CD14-positive monocyte (primary cell): ENCODE measurements at regions not wholly inside any gene's neighbourhood (a gene's known extent, or its start where the extent isn't known, plus 50 kb on each side); places are given as distances from the start of the nearest gene placed in this dataset.

Source experiments
- DNase-seq, 3 donors: peaks; one replicate each; pipeline ENCODE4 v3.0.0-alpha.2; 2011 to 2022
- H2AFZ ChIP-seq: 2 replicates; pipeline ENCODE4 v1.6.0; 2012; ENCODE audit warnings: mild to moderate bottlenecking, low read depth, low read length, inconsistent platforms; ENCODE audit not compliant: insufficient read depth, poor library complexity, severe bottlenecking
- H3K27ac ChIP-seq, 2 donors: 1 replicate in 1 of 2; 2 replicates in 1 of 2; pipeline ENCODE4 v1.5.1; 2012 to 2013; ENCODE audit warnings: low read length in 2 of 2, control low read depth in 1 of 2, inconsistent platforms in 1 of 2, low read depth in 1 of 2, mild to moderate bottlenecking in 1 of 2
- H3K27me3 ChIP-seq, 2 donors: one replicate each; pipeline versions ENCODE4 v1.6.0 to v1.6.1; 2011 to 2013; ENCODE audit warnings: low read length in 2 of 2; ENCODE audit not compliant: control insufficient read depth in 2 of 2, insufficient read depth in 2 of 2
- H3K36me3 ChIP-seq, 2 donors: replicated peaks in 1 of 2; 1 replicate in 1 of 2; 2 replicates in 1 of 2; pipeline versions ENCODE4 v1.5.1 to v1.6.1; 2012 to 2013; ENCODE audit warnings: low read length in 2 of 2, control low read depth in 1 of 2, inconsistent platforms in 1 of 2, mild to moderate bottlenecking in 1 of 2; ENCODE audit not compliant: insufficient read depth in 2 of 2, control insufficient read depth in 1 of 2
- H3K4me1 ChIP-seq, 2 donors: 1 replicate in 1 of 2; 2 replicates in 1 of 2; pipeline versions ENCODE4 v1.5.1 to v1.6.1; 2012 to 2013; ENCODE audit warnings: low read length in 2 of 2, control low read depth in 1 of 2, inconsistent platforms in 1 of 2, mild to moderate bottlenecking in 1 of 2, moderate library complexity in 1 of 2; ENCODE audit not compliant: insufficient read depth in 2 of 2, control insufficient read depth in 1 of 2
- H3K4me2 ChIP-seq: replicated peaks from 2 replicates; pipeline ENCODE3; 2012; ENCODE audit warnings: low read length, moderate library complexity, mild to moderate bottlenecking; ENCODE audit not compliant: poor library complexity, severe bottlenecking; ENCODE audit errors: extremely low read depth
- H3K4me3 ChIP-seq, 3 experiments: fragments of 200-600 bp in 1 of 3; sonication (generic) in 1 of 3; replicated peaks in 1 of 3; 1 replicate in 2 of 3; 2 replicates in 1 of 3; pipeline ENCODE4 v1.5.1; 2011 to 2013; ENCODE audit warnings: low read length in 3 of 3, mild to moderate bottlenecking in 3 of 3, control low read depth in 2 of 3, low read depth in 2 of 3, inconsistent platforms in 1 of 3, moderate library complexity in 1 of 3
- H3K79me2 ChIP-seq: 2 replicates; pipeline ENCODE4 v1.6.0; 2012; ENCODE audit warnings: mild to moderate bottlenecking, control low read depth, inconsistent platforms, low read length, moderate library complexity; ENCODE audit not compliant: insufficient read depth
- H3K9ac ChIP-seq: 2 replicates; pipeline ENCODE4 v1.6.0; 2017; ENCODE audit warnings: low read length, mild to moderate bottlenecking; ENCODE audit not compliant: insufficient read depth, poor library complexity, severe bottlenecking
- H3K9me3 ChIP-seq, 2 donors: replicated peaks in 1 of 2; 1 replicate in 1 of 2; 2 replicates in 1 of 2; pipeline versions ENCODE4 v1.5.1 to v1.6.1; 2012 to 2013; ENCODE audit warnings: low read length in 2 of 2, control low read depth in 1 of 2; ENCODE audit not compliant: control insufficient read depth in 1 of 2, insufficient read depth in 1 of 2
- H4K20me1 ChIP-seq: 2 replicates; pipeline ENCODE4 v1.6.0; 2012; ENCODE audit warnings: mild to moderate bottlenecking, low read length, control low read depth, moderate library complexity; ENCODE audit not compliant: insufficient read depth
- H3K27ac Mint-ChIP-seq, 7 donors: one replicate each; pipeline ENCODE4 v1.8.0; 2020; ENCODE audit warnings: mild to moderate bottlenecking in 7 of 7, mixed read lengths in 7 of 7, moderate library complexity in 6 of 7, inconsistent platforms in 2 of 7
- H3K27me3 Mint-ChIP-seq, 3 donors: one replicate each; pipeline ENCODE4 v1.8.0; 2021 to 2022; ENCODE audit warnings: low read depth in 3 of 3, mild to moderate bottlenecking in 3 of 3, mixed read lengths in 3 of 3, moderate library complexity in 3 of 3, inconsistent platforms in 1 of 3
- H3K36me3 Mint-ChIP-seq, 2 donors: one replicate each; pipeline ENCODE4 v1.8.0; 2020; ENCODE audit warnings: mixed read lengths in 2 of 2, inconsistent platforms in 1 of 2, mild to moderate bottlenecking in 1 of 2
- H3K4me1 Mint-ChIP-seq: one replicate; pipeline ENCODE4 v1.8.0; 2020; ENCODE audit warnings: mild to moderate bottlenecking, mixed read lengths
- H3K4me3 Mint-ChIP-seq, 2 donors: one replicate each; pipeline ENCODE4 v1.8.0; 2020; ENCODE audit warnings: mild to moderate bottlenecking in 2 of 2, mixed read lengths in 2 of 2, moderate library complexity in 1 of 2
- H3K9me3 Mint-ChIP-seq, 7 donors: one replicate each; pipeline ENCODE4 v1.8.0; 2020 to 2022; ENCODE audit warnings: mixed read lengths in 7 of 7, mild to moderate bottlenecking in 6 of 7, moderate library complexity in 6 of 7, inconsistent platforms in 2 of 7
- CTCF ChIP-seq: fragments of 200-600 bp; IDR thresholded peaks from one replicate; pipeline ENCODE4 v1.8.0; 2022; ENCODE audit warnings: antibody characterized with exemption, mild to moderate bottlenecking
- WGBS: methylation state at CpG from one replicate; pipeline ENCODE4 v1.1.5; 2013; ENCODE audit warnings: missing lambda C conversion rate; ENCODE audit not compliant: insufficient coverage; 5-methylcytosine and 5-hydroxymethylcytosine counted together
- intact Hi-C, 2 donors: fragments of 100-400 bp; cut with micrococcal nuclease; formaldehyde crosslinking; loops; one replicate each; pipeline versions ENCODE4 v1.15.0 to v1.15.1; 2023

GRCh38 chr22:47920380-47920959 is 1158.0 kb downstream of the TBC1D22A start:
- no peak overlapping the region for H3K9ac ChIP-seq
- peaks cover 7 to 30% (median 20%) of the 10 kb centered on the region in 7 donors for H3K9me3 Mint-ChIP-seq
- H3K36me3 Mint-ChIP-seq: no peaks in the 10 kb centered on the region
- no peak overlapping the region for H3K27ac Mint-ChIP-seq
- no peaks in the 10 kb centered on the region for H3K4me1 Mint-ChIP-seq
- no peak overlapping the region for H3K4me3 Mint-ChIP-seq
- no peak overlapping the region for H2AFZ ChIP-seq
- H3K79me2 ChIP-seq: no peaks in the 10 kb centered on the region
- H4K20me1 ChIP-seq: no peaks in the 10 kb centered on the region
- intact Hi-C loops: no loop called here
- no peaks in the 10 kb centered on the region for H3K27me3 ChIP-seq
- DNase-seq: no peak
- H3K4me3 ChIP-seq: no peak overlapping the region
- no peaks in the 10 kb centered on the region for H3K36me3 ChIP-seq
- H3K27ac ChIP-seq: no peak overlapping the region
- WGBS: 62% methylated on average over 4 of the region's 10 CpGs
- H3K4me2 ChIP-seq: no peak overlapping the region
- H3K9me3 ChIP-seq: peaks cover 12 to 33% of the 10 kb centered on the region in 2 donors
- H3K27me3 Mint-ChIP-seq: peaks cover 3 to 9% (median 4%) of the 10 kb centered on the region in 3 donors
- TF ChIP-seq CTCF: no peak
- no peaks in the 10 kb centered on the region for H3K4me1 ChIP-seq

- no peaks in the 10 kb centered on the region for H3K4me1 Mint-ChIP-seq
- peaks cover 3 to 9% (median 4%) of the 10 kb centered on the region in 3 donors for H3K27me3 Mint-ChIP-seq
- H3K4me3 Mint-ChIP-seq: no peak overlapping the region
Measured at GRCh38 chr22:47919893-47920292, 1157.4 kb downstream of the TBC1D22A start.

More at GRCh38 chr22:47919893-47920292, 1157.4 kb downstream of the TBC1D22A start:
- H3K79me2 ChIP-seq: no peaks in the 10 kb centered on the region
- no peaks in the 10 kb centered on the region for H4K20me1 ChIP-seq
- no peak overlapping the region for H3K27ac Mint-ChIP-seq
- no peak overlapping the region for H3K9ac ChIP-seq
- H3K4me1 ChIP-seq: no peaks in the 10 kb centered on the region
- no peak overlapping the region for H3K27ac ChIP-seq
- WGBS: 82% methylated on average over 5 of the region's 6 CpGs
- no peaks in the 10 kb centered on the region for H3K36me3 ChIP-seq
- H3K27me3 ChIP-seq: no peaks in the 10 kb centered on the region
- H3K36me3 Mint-ChIP-seq: no peaks in the 10 kb centered on the region
- no peak for DNase-seq
- peaks cover 7 to 28% of the 10 kb centered on the region in 2 donors for H3K9me3 ChIP-seq
- TF ChIP-seq CTCF: no peak
- no peak overlapping the region for H3K4me3 ChIP-seq
- H3K4me2 ChIP-seq: no peak overlapping the region
- no peak overlapping the region for H2AFZ ChIP-seq
- intact Hi-C loops: no loop called here
- peaks cover 4 to 27% (median 18%) of the 10 kb centered on the region in 7 donors for H3K9me3 Mint-ChIP-seq
